NB4 (cell line): ENCODE measurements at regions not wholly inside any gene's neighbourhood (a gene's known extent, or its start where the extent isn't known, plus 50 kb on each side); places are given as distances from the start of the nearest gene placed in this dataset.

ENCODE experiments used
- MYC ChIP-seq: IDR thresholded peaks from 2 replicates; pipeline ENCODE4 v1.6.1; 2011; ENCODE audit warnings: low read depth, low read length
- POLR2A ChIP-seq: IDR thresholded peaks from 2 replicates; pipeline ENCODE4 v1.6.1; 2011; ENCODE audit warnings: mild to moderate bottlenecking; ENCODE audit not compliant: insufficient read length; ENCODE audit errors: extremely low read depth
- TF ChIP-seq, protein P1 (sequence below): IDR thresholded peaks from one replicate; pipeline ENCODE4 v1.5.1; 2012; ENCODE audit warnings: low read depth, low read length

DNA sequence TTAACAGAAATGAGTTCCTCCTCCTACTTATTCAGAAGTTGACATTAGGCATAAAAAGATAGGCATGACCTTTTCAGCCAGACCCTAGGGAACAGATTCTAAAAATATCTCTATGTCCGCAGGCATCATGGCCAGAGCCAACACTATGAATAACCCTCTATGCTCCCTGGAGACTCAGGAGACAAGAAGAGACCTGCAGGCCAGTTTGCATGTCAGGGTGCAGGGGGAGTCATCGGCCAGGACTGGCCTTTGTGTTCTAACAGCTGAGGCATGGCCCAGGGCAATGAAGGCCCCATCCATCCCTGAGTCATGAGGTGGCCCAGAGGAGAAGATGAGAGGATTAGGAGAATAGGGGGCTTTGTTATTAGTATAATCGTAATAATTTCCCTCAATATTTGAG lies 93.8 kb downstream of the TMEM215 start:
- TF ChIP-seq, protein P1, sequence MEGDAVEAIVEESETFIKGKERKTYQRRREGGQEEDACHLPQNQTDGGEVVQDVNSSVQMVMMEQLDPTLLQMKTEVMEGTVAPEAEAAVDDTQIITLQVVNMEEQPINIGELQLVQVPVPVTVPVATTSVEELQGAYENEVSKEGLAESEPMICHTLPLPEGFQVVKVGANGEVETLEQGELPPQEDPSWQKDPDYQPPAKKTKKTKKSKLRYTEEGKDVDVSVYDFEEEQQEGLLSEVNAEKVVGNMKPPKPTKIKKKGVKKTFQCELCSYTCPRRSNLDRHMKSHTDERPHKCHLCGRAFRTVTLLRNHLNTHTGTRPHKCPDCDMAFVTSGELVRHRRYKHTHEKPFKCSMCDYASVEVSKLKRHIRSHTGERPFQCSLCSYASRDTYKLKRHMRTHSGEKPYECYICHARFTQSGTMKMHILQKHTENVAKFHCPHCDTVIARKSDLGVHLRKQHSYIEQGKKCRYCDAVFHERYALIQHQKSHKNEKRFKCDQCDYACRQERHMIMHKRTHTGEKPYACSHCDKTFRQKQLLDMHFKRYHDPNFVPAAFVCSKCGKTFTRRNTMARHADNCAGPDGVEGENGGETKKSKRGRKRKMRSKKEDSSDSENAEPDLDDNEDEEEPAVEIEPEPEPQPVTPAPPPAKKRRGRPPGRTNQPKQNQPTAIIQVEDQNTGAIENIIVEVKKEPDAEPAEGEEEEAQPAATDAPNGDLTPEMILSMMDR = no peak
- TF ChIP-seq POLR2A (no peak), MYC (no peak)
